ENCODE measurements at regions not wholly inside any gene's neighbourhood (a gene's known extent, or its start where the extent isn't known, plus 50 kb on each side); places are given as distances from the start of the nearest gene placed in this dataset.

DNA sequence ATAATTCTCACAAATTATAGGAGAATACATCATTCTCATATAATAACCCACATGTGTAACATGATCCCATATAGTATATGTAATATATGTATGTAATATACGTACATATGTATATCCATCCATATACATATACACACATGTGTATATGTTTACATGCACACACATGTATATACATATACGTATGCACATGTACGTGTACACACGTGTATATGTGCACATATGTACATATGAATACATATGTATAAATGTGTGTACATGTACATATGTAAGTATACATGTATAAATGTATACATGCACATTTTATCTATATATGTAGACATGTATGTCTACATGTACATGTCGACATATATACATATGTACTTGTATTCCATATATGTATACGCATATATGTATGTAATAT lies 288.8 kb downstream of the NPIPA8 start:
- BruUV-seq (replicated peaks) = no TSS peak
- Histone ChIP-seq H3K36me3 (ENCODE audit: insufficient read depth, low read length) (no peaks in the 10 kb centered on the region), H3K79me2 (ENCODE audit: insufficient read depth, low read depth, low read length) (no peaks in the 10 kb centered on the region), H2AFZ (ENCODE audit: low read length) (no peak overlapping the region), H3K9me2 (ENCODE audit: insufficient read depth, low read length) (no peaks in the 10 kb centered on the region), H3K9me3 (ENCODE audit: low read length) (no peaks in the 10 kb centered on the region), H3K27ac (ENCODE audit: low read depth, low read length, poor library complexity, severe bottlenecking) (no peak overlapping the region), H3K4me1 (ENCODE audit: insufficient read depth, low read length, poor library complexity, severe bottlenecking) (no peaks in the 10 kb centered on the region), H4K20me1 (ENCODE audit: insufficient read depth, low read length) (no peaks in the 10 kb centered on the region), H3K4me3 (ENCODE audit: low read depth, low read length, poor library complexity, severe bottlenecking) (no peak overlapping the region), H3K4me2 (ENCODE audit: low read length) (no peak overlapping the region)
- CTCF ChIA-PET (ENCODE audit: unreplicated experiment) = no interaction called here
- intact Hi-C loops (cut with micrococcal nuclease; ENCODE audit: unreplicated experiment) = no loop called here
- POLR2A ChIA-PET = no interaction called here
- DNase-seq (ENCODE audit: low spot score) = no peak
- TF ChIP-seq CTCF (conservative IDR thresholded peaks at IDR 0.05; ENCODE audit: low read length) = no peak
- TF ChIP-seq EZH2phosphoT487 (IDR thresholded peaks at IDR 0.05; ENCODE audit: borderline replicate concordance, low read depth, low read length) = no peak

DNA sequence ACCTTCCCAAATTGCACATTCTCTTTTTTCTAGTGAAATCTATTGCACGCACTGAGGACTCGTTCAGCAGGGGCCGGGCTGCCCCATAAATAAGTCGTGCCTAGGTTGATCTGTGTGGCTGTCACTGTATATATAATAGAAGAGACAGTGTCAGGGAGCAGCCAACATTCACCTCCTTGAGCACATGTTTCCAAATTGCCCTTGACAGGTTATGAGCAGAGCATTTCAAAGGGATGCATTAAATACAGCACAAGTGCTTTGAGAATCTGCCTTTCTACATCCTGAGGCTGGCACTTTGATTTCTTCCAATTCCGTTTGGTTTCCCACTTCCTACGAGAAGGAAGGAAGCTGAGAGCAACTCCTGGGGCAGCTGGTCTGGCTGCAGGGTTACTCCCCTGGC lies 291.2 kb downstream of the NPIPA8 start:
- Histone ChIP-seq H3K4me3 (ENCODE audit: low read depth, low read length, poor library complexity, severe bottlenecking) (no peak overlapping the region), H3K4me1 (ENCODE audit: insufficient read depth, low read length, poor library complexity, severe bottlenecking) (no peaks in the 10 kb centered on the region), H4K20me1 (ENCODE audit: insufficient read depth, low read length) (no peaks in the 10 kb centered on the region), H3K27ac (ENCODE audit: low read depth, low read length, poor library complexity, severe bottlenecking) (no peak overlapping the region), H3K79me2 (ENCODE audit: insufficient read depth, low read depth, low read length) (no peaks in the 10 kb centered on the region), H3K36me3 (ENCODE audit: insufficient read depth, low read length) (no peaks in the 10 kb centered on the region), H3K9me2 (ENCODE audit: insufficient read depth, low read length) (no peaks in the 10 kb centered on the region), H2AFZ (ENCODE audit: low read length) (no peak overlapping the region), H3K4me2 (ENCODE audit: low read length) (no peak overlapping the region), H3K9me3 (ENCODE audit: low read length) (no peaks in the 10 kb centered on the region)
- BruUV-seq (replicated peaks) = no TSS peak
- no peak for DNase-seq (ENCODE audit: low spot score)
- POLR2A ChIA-PET = no interaction called here
- intact Hi-C loops (cut with micrococcal nuclease; ENCODE audit: unreplicated experiment) = no loop called here
- TF ChIP-seq EZH2phosphoT487 (IDR thresholded peaks at IDR 0.05; ENCODE audit: borderline replicate concordance, low read depth, low read length) = no peak
- TF ChIP-seq CTCF (conservative IDR thresholded peaks at IDR 0.05; ENCODE audit: low read length) = no peak
- CTCF ChIA-PET (ENCODE audit: unreplicated experiment) = no interaction called here

DNA sequence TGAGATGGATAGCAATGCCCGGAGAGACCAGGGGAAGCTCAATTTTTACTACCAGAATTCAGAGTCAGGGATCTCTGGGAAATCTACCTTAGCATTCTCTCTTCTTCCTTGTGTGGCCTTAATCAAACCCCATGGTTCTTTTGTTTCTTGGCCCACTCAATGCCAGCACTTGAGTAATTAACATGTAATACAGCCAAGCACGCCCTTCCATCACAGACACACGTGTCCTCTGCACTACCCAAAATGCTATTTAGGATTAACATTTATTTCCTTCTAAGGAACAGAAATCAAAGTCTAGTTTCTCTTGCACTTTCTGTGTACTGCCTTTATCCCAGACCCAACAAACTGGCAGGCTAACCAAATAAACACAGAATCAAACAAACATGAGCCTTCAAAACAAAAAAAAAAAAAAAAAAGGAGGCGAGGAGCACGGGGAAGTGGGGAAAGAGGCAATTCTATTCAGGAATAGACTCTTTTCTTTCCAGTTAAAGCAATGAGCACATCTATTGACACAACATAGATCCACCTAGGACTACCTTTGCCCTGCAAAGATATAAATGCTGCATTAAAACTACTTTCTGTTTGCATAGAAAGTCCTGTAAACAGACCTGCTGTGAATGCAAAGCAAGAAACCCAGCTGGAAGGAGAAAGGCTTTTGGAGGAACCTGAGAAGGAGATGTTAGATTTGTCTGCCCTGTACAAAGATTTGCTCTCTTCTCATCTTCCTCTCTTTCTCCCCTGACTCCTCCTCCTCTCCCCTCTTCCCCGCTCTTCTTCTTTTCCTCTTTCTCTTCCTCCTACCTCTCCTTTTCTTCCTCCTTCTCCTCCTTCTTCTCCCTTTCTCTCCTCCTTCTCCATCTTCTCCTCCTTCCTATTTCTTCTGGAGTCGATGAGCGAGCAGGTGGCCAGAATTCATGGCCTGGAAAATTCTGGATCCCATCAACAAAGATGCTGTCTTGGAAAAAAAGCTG lies 294.4 kb downstream of the NPIPA8 start:
- POLR2A ChIA-PET = no interaction called here
- DNase-seq (ENCODE audit: low spot score) = no peak
- Histone ChIP-seq H3K4me2 (ENCODE audit: low read length) (no peak overlapping the region), H4K20me1 (ENCODE audit: insufficient read depth, low read length) (no peaks in the 10 kb centered on the region), H3K9me3 (ENCODE audit: low read length) (no peaks in the 10 kb centered on the region), H2AFZ (ENCODE audit: low read length) (no peak overlapping the region), H3K36me3 (ENCODE audit: insufficient read depth, low read length) (no peaks in the 10 kb centered on the region), H3K4me1 (ENCODE audit: insufficient read depth, low read length, poor library complexity, severe bottlenecking) (no peaks in the 10 kb centered on the region), H3K4me3 (ENCODE audit: low read depth, low read length, poor library complexity, severe bottlenecking) (no peak overlapping the region), H3K79me2 (ENCODE audit: insufficient read depth, low read depth, low read length) (no peaks in the 10 kb centered on the region), H3K9me2 (ENCODE audit: insufficient read depth, low read length) (no peaks in the 10 kb centered on the region), H3K27ac (ENCODE audit: low read depth, low read length, poor library complexity, severe bottlenecking) (no peak overlapping the region)
- no peak for TF ChIP-seq CTCF (conservative IDR thresholded peaks at IDR 0.05; ENCODE audit: low read length)
- no peak for TF ChIP-seq EZH2phosphoT487 (IDR thresholded peaks at IDR 0.05; ENCODE audit: borderline replicate concordance, low read depth, low read length)
- BruUV-seq (replicated peaks) = no TSS peak
- CTCF ChIA-PET (ENCODE audit: unreplicated experiment) = no interaction called here
- intact Hi-C loops (cut with micrococcal nuclease; ENCODE audit: unreplicated experiment) = no loop called here
